Progenitor cell of endocrine pancreas (in vitro differentiated cells): ENCODE measurements at regions not wholly inside any gene's neighbourhood (a gene's known extent, or its start where the extent isn't known, plus 50 kb on each side); places are given as distances from the start of the nearest gene placed in this dataset.

Experiments
- DNase-seq: peaks from one replicate; pipeline ENCODE4 v3.0.0; 2021; ENCODE audit warnings: low spot score; ENCODE audit not compliant: unreplicated experiment
- H3K27ac Mint-ChIP-seq: 2 replicates; pipeline ENCODE4 v1.8.0; 2021; ENCODE audit warnings: mild to moderate bottlenecking, moderate library complexity, mixed read lengths
- H3K27me3 Mint-ChIP-seq: 2 replicates; pipeline ENCODE4 v1.8.0; 2021; ENCODE audit warnings: mixed read lengths
- H3K36me3 Mint-ChIP-seq: 2 replicates; pipeline ENCODE4 v1.8.0; 2022; ENCODE audit warnings: mixed read lengths; ENCODE audit not compliant: insufficient read depth
- H3K4me1 Mint-ChIP-seq: 2 replicates; pipeline ENCODE4 v1.8.0; 2021; ENCODE audit warnings: low read depth, mixed read lengths
- H3K4me3 Mint-ChIP-seq: 2 replicates; pipeline ENCODE4 v1.8.0; 2021; ENCODE audit warnings: low read depth, mild to moderate bottlenecking, moderate library complexity, mixed read lengths
- H3K9me3 Mint-ChIP-seq: 2 replicates; pipeline ENCODE4 v1.8.0; 2021; ENCODE audit warnings: low read depth, mixed read lengths
- TF ChIP-seq, protein P1 (sequence below): fragments of 200-600 bp; sonication (generic); IDR thresholded peaks from one replicate; pipeline ENCODE4 v1.5.0; 2021; ENCODE audit warnings: antibody characterized with exemption, mild to moderate bottlenecking; ENCODE audit not compliant: unreplicated experiment

DNA sequence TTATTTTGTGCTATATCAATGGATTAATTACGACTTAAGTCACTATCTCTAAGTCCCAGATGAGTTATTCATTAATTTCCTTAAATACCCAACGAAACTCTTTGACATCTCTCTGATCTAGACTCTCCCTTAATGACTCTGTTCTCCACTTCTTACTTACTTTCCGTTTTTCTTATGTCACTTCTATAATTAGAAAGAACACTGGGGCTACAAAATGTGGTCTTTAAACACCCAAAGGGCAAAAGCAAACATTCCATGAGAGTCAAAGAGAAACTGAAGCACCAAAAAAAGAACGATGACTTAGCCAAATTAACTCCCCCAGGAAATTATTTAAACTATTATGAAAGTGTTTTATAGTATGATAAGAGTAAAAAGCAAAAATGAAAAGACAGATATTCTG lies 166.4 kb upstream of the UBE2E2 start:
- no peak for DNase-seq
- TF ChIP-seq, protein P1, sequence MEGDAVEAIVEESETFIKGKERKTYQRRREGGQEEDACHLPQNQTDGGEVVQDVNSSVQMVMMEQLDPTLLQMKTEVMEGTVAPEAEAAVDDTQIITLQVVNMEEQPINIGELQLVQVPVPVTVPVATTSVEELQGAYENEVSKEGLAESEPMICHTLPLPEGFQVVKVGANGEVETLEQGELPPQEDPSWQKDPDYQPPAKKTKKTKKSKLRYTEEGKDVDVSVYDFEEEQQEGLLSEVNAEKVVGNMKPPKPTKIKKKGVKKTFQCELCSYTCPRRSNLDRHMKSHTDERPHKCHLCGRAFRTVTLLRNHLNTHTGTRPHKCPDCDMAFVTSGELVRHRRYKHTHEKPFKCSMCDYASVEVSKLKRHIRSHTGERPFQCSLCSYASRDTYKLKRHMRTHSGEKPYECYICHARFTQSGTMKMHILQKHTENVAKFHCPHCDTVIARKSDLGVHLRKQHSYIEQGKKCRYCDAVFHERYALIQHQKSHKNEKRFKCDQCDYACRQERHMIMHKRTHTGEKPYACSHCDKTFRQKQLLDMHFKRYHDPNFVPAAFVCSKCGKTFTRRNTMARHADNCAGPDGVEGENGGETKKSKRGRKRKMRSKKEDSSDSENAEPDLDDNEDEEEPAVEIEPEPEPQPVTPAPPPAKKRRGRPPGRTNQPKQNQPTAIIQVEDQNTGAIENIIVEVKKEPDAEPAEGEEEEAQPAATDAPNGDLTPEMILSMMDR = no peak
- Mint-ChIP-seq H3K27ac (no peak overlapping the region), H3K9me3 (peaks cover 14% of the 10 kb centered on the region), H3K4me3 (no peak overlapping the region), H3K4me1 (peaks cover 6% of the 10 kb centered on the region), H3K36me3 (peaks cover 1% of the 10 kb centered on the region), H3K27me3 (no peaks in the 10 kb centered on the region)

GRCh38 chr3:23038471-23038870 lies 164.7 kb upstream of the UBE2E2 start:
- peaks cover 6% of the 10 kb centered on the region for H3K4me1 Mint-ChIP-seq
- no peak for DNase-seq
- no peaks in the 10 kb centered on the region for H3K36me3 Mint-ChIP-seq
- no peaks in the 10 kb centered on the region for H3K27me3 Mint-ChIP-seq
- TF ChIP-seq, protein P1 = no peak
- no peak overlapping the region for H3K27ac Mint-ChIP-seq
- peaks cover 6% of the 10 kb centered on the region for H3K9me3 Mint-ChIP-seq
- H3K4me3 Mint-ChIP-seq = no peak overlapping the region

DNA sequence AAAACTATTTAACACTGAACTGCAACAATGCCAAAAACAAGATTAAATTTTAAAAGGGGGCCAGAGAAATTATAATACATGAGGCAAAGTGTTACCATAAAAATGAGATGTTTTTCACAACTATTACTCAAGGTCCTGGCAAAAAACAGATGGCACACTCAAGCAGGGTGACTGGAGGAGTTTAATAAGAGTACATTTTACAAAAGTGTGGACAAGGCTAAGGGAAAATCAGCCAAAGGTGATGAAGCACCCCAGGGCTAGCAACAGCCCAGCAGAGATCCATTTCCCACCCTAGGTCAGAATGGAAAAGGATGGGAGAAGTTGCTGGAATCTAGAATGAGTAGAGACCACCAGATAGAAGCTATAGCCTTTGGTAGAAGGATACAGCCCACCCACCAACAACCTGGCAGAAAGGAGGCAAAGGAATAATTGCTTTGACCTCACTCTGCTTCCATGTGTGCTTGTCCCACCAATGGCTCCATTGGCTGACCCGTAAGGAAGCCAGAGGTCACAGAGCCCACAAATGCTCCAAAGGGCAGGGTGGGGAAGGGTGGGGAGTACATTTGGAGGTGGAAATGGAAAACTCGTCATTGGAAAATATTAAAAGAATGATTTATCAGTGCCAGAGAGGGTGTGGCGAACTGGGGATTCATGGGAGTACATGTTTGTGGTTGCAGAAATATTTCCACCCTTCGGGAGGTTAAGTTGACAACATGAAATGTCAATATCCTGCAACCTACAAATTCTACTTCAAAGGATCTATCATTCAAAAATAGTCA lies 161.0 kb upstream of the UBE2E2 start:
- Mint-ChIP-seq H3K9me3 (peaks cover 16% of the 10 kb centered on the region), H3K4me3 (no peak overlapping the region), H3K27me3 (no peaks in the 10 kb centered on the region), H3K36me3 (peaks cover 3% of the 10 kb centered on the region), H3K4me1 (peaks cover 4% of the 10 kb centered on the region), H3K27ac (no peak overlapping the region)
- TF ChIP-seq, protein P1 = no peak
- DNase-seq = no peak

DNA sequence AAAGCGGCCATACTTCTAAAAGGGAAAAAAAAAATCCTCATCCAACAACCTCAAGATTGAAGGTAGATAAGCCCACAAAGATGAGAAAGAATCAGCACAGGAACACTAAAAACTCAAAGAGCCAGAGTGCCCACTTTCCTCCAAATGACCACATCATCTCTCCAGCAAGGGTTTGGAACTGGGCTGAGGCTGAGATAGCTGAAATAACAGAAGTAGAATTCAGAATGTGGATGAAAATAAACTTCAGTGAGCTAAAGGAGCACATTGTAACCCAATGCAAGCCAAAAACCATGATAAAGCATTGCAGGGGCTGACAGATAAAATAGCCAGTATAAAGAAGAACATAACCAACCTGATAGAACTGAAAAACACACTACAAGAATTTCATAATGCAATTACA lies 158.7 kb upstream of the UBE2E2 start:
- DNase-seq = no peak
- no peak overlapping the region for H3K27ac Mint-ChIP-seq
- TF ChIP-seq, protein P1 = no peak
- no peak overlapping the region for H3K4me3 Mint-ChIP-seq
- H3K9me3 Mint-ChIP-seq = peaks cover 29% of the 10 kb centered on the region
- peaks cover 4% of the 10 kb centered on the region for H3K36me3 Mint-ChIP-seq
- peaks cover under 1% of the 10 kb centered on the region for H3K4me1 Mint-ChIP-seq
- no peaks in the 10 kb centered on the region for H3K27me3 Mint-ChIP-seq

- TF ChIP-seq, protein P1 = no peak
- DNase-seq = no peak
- Mint-ChIP-seq H3K27ac (no peak overlapping the region), H3K4me1 (no peaks in the 10 kb centered on the region), H3K9me3 (peaks cover 29% of the 10 kb centered on the region), H3K4me3 (no peak overlapping the region), H3K36me3 (peaks cover 4% of the 10 kb centered on the region), H3K27me3 (no peaks in the 10 kb centered on the region)
Measured at GRCh38 chr3:23046536-23046935, 156.6 kb upstream of the UBE2E2 start.
